Astrocyte (in vitro differentiated cells and primary cell): ENCODE measurements at regions not wholly inside any gene's neighbourhood (a gene's known extent, or its start where the extent isn't known, plus 50 kb on each side); places are given as distances from the start of the nearest gene placed in this dataset.

Experiments used
- DNase-seq: peaks from one replicate; pipeline ENCODE4 v3.0.0-alpha.2; 2010; ENCODE audit warnings: low read depth
- FAIRE-seq: peaks from 2 replicates; lab custom pipeline; 2011; peaks lifted over from hg19 to GRCh38; lab: Jason Lieb, UNC
- H2AFZ ChIP-seq: 2 replicates; pipeline ENCODE4 v1.6.0; 2012; ENCODE audit warnings: low read depth, low read length, inconsistent platforms
- H3K27ac ChIP-seq: 2 replicates; pipeline ENCODE4 v1.5.1; 2011; ENCODE audit warnings: low read depth, low read length, inconsistent platforms
- H3K27me3 ChIP-seq: 2 replicates; pipeline ENCODE4 v1.6.0; 2011; ENCODE audit warnings: low read length, inconsistent platforms; ENCODE audit not compliant: insufficient read depth
- H3K36me3 ChIP-seq: 2 replicates; pipeline ENCODE4 v1.5.1; 2011; ENCODE audit warnings: low read length, inconsistent platforms; ENCODE audit not compliant: insufficient read depth
- H3K4me1 ChIP-seq: 2 replicates; pipeline ENCODE4 v1.5.1; 2011; ENCODE audit warnings: low read length, inconsistent platforms; ENCODE audit not compliant: insufficient read depth
- H3K4me2 ChIP-seq: 2 replicates; pipeline ENCODE4 v1.6.0; 2012; ENCODE audit warnings: low read length, inconsistent platforms
- H3K4me3 ChIP-seq: 2 replicates; pipeline ENCODE4 v1.5.1; 2011; ENCODE audit warnings: low read depth, mild to moderate bottlenecking, low read length, inconsistent platforms; ENCODE audit not compliant: insufficient read depth
- H3K79me2 ChIP-seq: 2 replicates; pipeline ENCODE4 v1.6.0; 2012; ENCODE audit warnings: mild to moderate bottlenecking, low read length, inconsistent platforms; ENCODE audit not compliant: insufficient read depth
- H3K9ac ChIP-seq: 2 replicates; pipeline ENCODE4 v1.6.0; 2012; ENCODE audit warnings: mild to moderate bottlenecking, low read length, inconsistent platforms
- H3K9me3 ChIP-seq: 2 replicates; pipeline ENCODE4 v1.5.1; 2012; ENCODE audit warnings: low read depth, mild to moderate bottlenecking, low read length, inconsistent platforms; ENCODE audit not compliant: insufficient read depth
- H4K20me1 ChIP-seq: 2 replicates; pipeline ENCODE4 v1.6.0; 2012; ENCODE audit warnings: low read length, inconsistent platforms; ENCODE audit not compliant: insufficient read depth
- H3K27ac Mint-ChIP-seq: one replicate; pipeline ENCODE4 v1.8.0; 2021; ENCODE audit warnings: mild to moderate bottlenecking, mixed read lengths; ENCODE audit not compliant: unreplicated experiment
- H3K27me3 Mint-ChIP-seq: one replicate; pipeline ENCODE4 v1.8.0; 2021; ENCODE audit warnings: low read depth, mixed read lengths; ENCODE audit not compliant: unreplicated experiment
- H3K36me3 Mint-ChIP-seq: one replicate; pipeline ENCODE4 v1.8.0; 2021; ENCODE audit warnings: low read depth, mixed read lengths; ENCODE audit not compliant: unreplicated experiment
- H3K4me1 Mint-ChIP-seq: one replicate; pipeline ENCODE4 v1.8.0; 2021; ENCODE audit warnings: low read depth, mixed read lengths; ENCODE audit not compliant: unreplicated experiment
- H3K4me3 Mint-ChIP-seq: one replicate; pipeline ENCODE4 v1.8.0; 2021; ENCODE audit warnings: mild to moderate bottlenecking, moderate library complexity, mixed read lengths; ENCODE audit not compliant: unreplicated experiment
- H3K9me3 Mint-ChIP-seq: one replicate; pipeline ENCODE4 v1.8.0; 2021; ENCODE audit warnings: mild to moderate bottlenecking, mixed read lengths; ENCODE audit not compliant: unreplicated experiment
- CTCF ChIP-seq: IDR thresholded peaks from 2 replicates; pipeline ENCODE4 v1.5.1; 2011; ENCODE audit warnings: low read depth, mild to moderate bottlenecking, inconsistent platforms, low read length, moderate library complexity; ENCODE audit not compliant: insufficient read depth
- EZH2 ChIP-seq: IDR thresholded peaks from 2 replicates; pipeline ENCODE4 v1.6.1; 2012; ENCODE audit warnings: mild to moderate bottlenecking, low read length, inconsistent platforms; ENCODE audit not compliant: insufficient read depth

GRCh38 chr3:187964760-187965159 lies 189.2 kb upstream of the LPP start:
- H3K4me1 Mint-ChIP-seq, result peaks cover 8% of the 10 kb centered on the region
- H2AFZ ChIP-seq, result no peak overlapping the region
- H3K27ac Mint-ChIP-seq, result no peak overlapping the region
- no peaks in the 10 kb centered on the region for H4K20me1 ChIP-seq
- peaks cover 3% of the 10 kb centered on the region for H3K27me3 Mint-ChIP-seq
- no peak overlapping the region for H3K9ac ChIP-seq
- no peaks in the 10 kb centered on the region for H3K4me1 ChIP-seq
- no peak overlapping the region for H3K27ac ChIP-seq
- H3K9me3 ChIP-seq, result no peaks in the 10 kb centered on the region
- no peaks in the 10 kb centered on the region for H3K36me3 ChIP-seq
- no peak overlapping the region for H3K4me2 ChIP-seq
- FAIRE-seq, result no peak
- H3K4me3 Mint-ChIP-seq, result no peak overlapping the region
- H3K27me3 ChIP-seq, result no peaks in the 10 kb centered on the region
- no peaks in the 10 kb centered on the region for H3K9me3 Mint-ChIP-seq
- TF ChIP-seq EZH2, result no peak
- TF ChIP-seq CTCF, result no peak
- no peak overlapping the region for H3K4me3 ChIP-seq
- H3K36me3 Mint-ChIP-seq, result no peaks in the 10 kb centered on the region
- no peaks in the 10 kb centered on the region for H3K79me2 ChIP-seq
- no peak for DNase-seq

- no peak overlapping the region for H3K4me3 Mint-ChIP-seq
- no peaks in the 10 kb centered on the region for H4K20me1 ChIP-seq
- no peaks in the 10 kb centered on the region for H3K27me3 ChIP-seq
- no peak overlapping the region for H3K27ac Mint-ChIP-seq
- H3K9me3 Mint-ChIP-seq, result no peaks in the 10 kb centered on the region
- no peak overlapping the region for H3K4me2 ChIP-seq
- H3K9ac ChIP-seq, result no peak overlapping the region
- H3K79me2 ChIP-seq, result no peaks in the 10 kb centered on the region
- TF ChIP-seq CTCF (no peak), EZH2 (no peak)
- H3K27ac ChIP-seq, result no peak overlapping the region
- FAIRE-seq (no peak), DNase-seq (no peak)
- H3K27me3 Mint-ChIP-seq, result peaks cover 3% of the 10 kb centered on the region
- H3K4me1 ChIP-seq, result no peaks in the 10 kb centered on the region
- peaks cover 8% of the 10 kb centered on the region for H3K4me1 Mint-ChIP-seq
- H2AFZ ChIP-seq, result no peak overlapping the region
- no peaks in the 10 kb centered on the region for H3K9me3 ChIP-seq
- no peaks in the 10 kb centered on the region for H3K36me3 Mint-ChIP-seq
- no peak overlapping the region for H3K4me3 ChIP-seq
- H3K36me3 ChIP-seq, result no peaks in the 10 kb centered on the region
Measured at GRCh38 chr3:187966096-187966495, 187.9 kb upstream of the LPP start.

- no peak overlapping the region for H2AFZ ChIP-seq
- H3K4me1 ChIP-seq, result no peaks in the 10 kb centered on the region
- no peaks in the 10 kb centered on the region for H4K20me1 ChIP-seq
- FAIRE-seq (no peak), DNase-seq (no peak)
- H3K27me3 Mint-ChIP-seq, result peaks cover 3% of the 10 kb centered on the region
- H3K79me2 ChIP-seq, result no peaks in the 10 kb centered on the region
- H3K36me3 ChIP-seq, result no peaks in the 10 kb centered on the region
- no peak for TF ChIP-seq CTCF
- no peak for TF ChIP-seq EZH2
- H3K4me2 ChIP-seq, result no peak overlapping the region
- H3K9me3 Mint-ChIP-seq, result no peaks in the 10 kb centered on the region
- no peaks in the 10 kb centered on the region for H3K27me3 ChIP-seq
- no peak overlapping the region for H3K9ac ChIP-seq
- no peaks in the 10 kb centered on the region for H3K9me3 ChIP-seq
- H3K4me3 ChIP-seq, result no peak overlapping the region
- H3K27ac Mint-ChIP-seq, result no peak overlapping the region
- H3K36me3 Mint-ChIP-seq, result no peaks in the 10 kb centered on the region
- peaks cover 8% of the 10 kb centered on the region for H3K4me1 Mint-ChIP-seq
- no peak overlapping the region for H3K4me3 Mint-ChIP-seq
- H3K27ac ChIP-seq, result no peak overlapping the region
Measured at GRCh38 chr3:187966636-187967406, 187.1 kb upstream of the LPP start.
